Fibroblast of skin of abdomen (primary cell): ENCODE measurements at regions not wholly inside any gene's neighbourhood (a gene's known extent, or its start where the extent isn't known, plus 50 kb on each side); places are given as distances from the start of the nearest gene placed in this dataset.
A peak's percentile ranks its signal among the peaks of the same experiment; 100 is the strongest.

Experiments used
- DNase-seq: peaks from one replicate; pipeline ENCODE4 v3.0.0-alpha.2; 2013

- DNase-seq: no peak
Measured at GRCh38 chr1:234727018-234727940, 117.3 kb upstream of the IRF2BP2 start.

GRCh38 chr1:234726359-234726943 lies 116.5 kb upstream of the IRF2BP2 start:
- peak; percentile 27 for DNase-seq

GRCh38 chr1:234725177-234726132 lies 115.5 kb upstream of the IRF2BP2 start:
- DNase-seq: no peak

- DNase-seq: no peak
Measured at GRCh38 chr1:234724516-234725176, 114.7 kb upstream of the IRF2BP2 start.

GRCh38 chr1:234722904-234723720 lies 113.1 kb upstream of the IRF2BP2 start:
- DNase-seq: peak; percentile 92

DNA sequence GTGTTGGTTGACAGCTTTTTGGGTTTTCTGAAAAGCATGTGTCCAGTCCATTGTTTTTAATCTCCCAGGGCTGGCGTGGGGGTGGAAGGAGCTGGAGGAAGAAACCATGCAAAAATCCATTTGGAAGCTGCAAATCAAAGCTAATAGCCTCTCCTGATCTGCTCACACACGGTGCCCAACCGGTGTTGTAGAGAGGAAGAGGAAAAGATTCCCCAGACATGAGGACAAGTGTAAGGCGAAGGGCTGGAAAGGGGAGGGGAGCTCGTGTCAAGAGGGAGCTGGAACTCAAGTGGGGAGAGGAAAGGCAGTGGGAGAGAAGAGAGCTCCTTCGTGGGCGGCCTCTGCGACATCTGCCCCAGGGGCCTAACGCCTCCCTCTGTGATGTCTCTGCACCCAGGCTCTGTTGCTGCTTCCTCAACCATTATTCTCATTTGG lies 112.3 kb upstream of the IRF2BP2 start:
- no peak for DNase-seq

- DNase-seq: peak; percentile 89
Measured at GRCh38 chr1:234721476-234722269, 111.7 kb upstream of the IRF2BP2 start.

GRCh38 chr1:234720709-234721441 lies 110.9 kb upstream of the IRF2BP2 start:
- peak; percentile 64 for DNase-seq

GRCh38 chr1:234719454-234720251 lies 109.7 kb upstream of the IRF2BP2 start:
- DNase-seq: no peak

DNA sequence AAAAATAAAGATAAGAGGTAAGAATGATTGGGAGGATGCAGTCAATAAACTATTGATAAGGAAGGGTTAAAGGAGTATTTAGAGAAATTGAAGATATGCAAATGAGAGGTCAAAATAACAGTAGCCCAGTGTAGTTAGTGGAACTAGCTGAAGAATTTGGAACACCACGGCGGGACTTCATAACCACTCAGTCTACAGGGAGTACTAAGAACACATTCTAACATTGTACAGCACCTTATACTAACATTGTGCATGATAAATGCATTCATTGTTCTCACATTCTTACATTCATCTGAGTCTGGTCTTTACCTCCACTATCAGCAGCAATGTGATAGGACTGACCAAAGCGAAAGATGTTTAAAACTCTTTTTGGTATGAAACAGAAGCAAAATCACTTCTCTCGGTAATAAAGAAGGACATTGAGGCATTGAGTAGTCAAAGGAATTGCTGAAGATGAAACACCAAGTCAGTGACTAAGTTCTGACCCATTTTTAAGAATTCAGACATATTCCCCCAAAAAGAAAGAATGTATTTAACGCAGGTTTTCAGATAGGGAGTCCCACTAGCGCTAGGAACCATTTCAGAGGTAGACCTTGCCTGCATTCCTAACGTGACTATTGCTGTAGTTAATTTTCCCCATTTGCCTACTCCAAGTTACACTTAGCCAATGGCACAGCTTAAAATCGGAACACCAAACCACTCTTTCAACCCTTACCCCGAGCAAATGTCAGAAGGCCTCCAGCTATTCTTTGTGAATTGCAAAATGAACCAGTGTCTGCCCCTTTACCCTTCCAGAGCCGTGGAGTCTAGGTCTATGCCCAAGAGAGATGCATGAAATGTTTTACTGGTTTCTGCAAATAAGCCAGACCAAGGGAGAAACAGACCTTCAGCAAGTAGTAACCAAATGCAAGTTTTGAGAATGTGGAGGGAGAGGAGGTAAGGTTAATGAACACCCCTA lies 108.8 kb upstream of the IRF2BP2 start:
- no peak for DNase-seq

- DNase-seq: no peak
Measured at GRCh38 chr1:234716908-234717375, 107.0 kb upstream of the IRF2BP2 start.

- DNase-seq: no peak
Measured at GRCh38 chr1:234715252-234716014, 105.5 kb upstream of the IRF2BP2 start.

DNA sequence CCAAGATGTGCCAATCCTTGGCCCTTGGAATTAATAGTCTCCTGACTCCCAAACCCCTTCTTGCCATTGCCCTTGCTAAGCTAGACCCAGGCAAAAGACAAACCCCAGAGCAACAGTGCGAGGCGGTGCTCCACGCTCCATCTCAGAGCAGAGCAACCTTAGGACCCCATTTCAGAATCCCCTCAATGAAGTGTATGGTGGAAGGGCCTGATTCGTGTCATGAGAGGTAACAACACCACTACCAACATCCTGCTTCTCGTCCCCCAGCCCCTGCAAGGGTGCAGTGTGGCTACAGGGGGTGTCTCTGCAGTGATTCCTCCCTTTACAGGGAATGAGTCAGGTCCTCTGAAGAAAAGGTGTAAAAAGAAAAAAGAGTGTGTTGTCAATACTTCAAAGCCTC lies 103.9 kb upstream of the IRF2BP2 start:
- DNase-seq: no peak

DNA sequence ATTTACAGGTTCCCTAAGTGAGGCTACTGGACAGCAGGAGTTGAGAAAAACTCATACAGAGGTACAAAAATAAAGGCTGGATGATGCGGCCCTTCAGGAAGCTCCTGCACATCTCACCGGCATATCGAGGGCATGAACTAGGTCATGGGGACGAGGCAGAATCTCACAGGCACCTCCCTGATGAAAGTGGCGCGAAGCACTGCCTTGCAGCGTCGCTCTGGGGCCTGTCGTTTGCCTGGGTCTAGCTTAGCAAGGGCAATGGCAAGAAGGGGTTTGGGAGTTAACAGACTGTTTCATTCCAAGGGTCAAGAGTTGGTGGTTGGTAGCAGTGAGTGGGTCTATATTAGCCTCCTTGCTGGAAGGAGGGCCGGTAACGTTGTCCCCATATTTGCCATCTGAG lies 103.5 kb upstream of the IRF2BP2 start:
- no peak for DNase-seq

GRCh38 chr1:234712891-234713305 lies 102.9 kb upstream of the IRF2BP2 start:
- no peak for DNase-seq

- DNase-seq: peak; percentile 68
Measured at GRCh38 chr1:234710936-234711724, 101.2 kb upstream of the IRF2BP2 start.
